ENCODE measurements at regions not wholly inside any gene's neighbourhood (a gene's known extent, or its start where the extent isn't known, plus 50 kb on each side); places are given as distances from the start of the nearest gene placed in this dataset.

GRCh38 chr9:106420511-106420944 is 442.4 kb upstream of the ZNF462 start:
- TF ChIP-seq EZH2phosphoT487 (IDR thresholded peaks at IDR 0.05; ENCODE audit: insufficient read depth, low read depth) (no peak), EZH2 (IDR thresholded peaks at IDR 0.05; ENCODE audit: insufficient read depth, poor library complexity, severe bottlenecking) (no peak)
